PC-3 (cell line): ENCODE measurements at regions not wholly inside any gene's neighbourhood (a gene's known extent, or its start where the extent isn't known, plus 50 kb on each side); places are given as distances from the start of the nearest gene placed in this dataset.

Source experiments
- ATAC-seq: fragments of 200-7000 bp; cut with Tn5 transposase; 2 replicates; pipeline ENCODE4 v1.9.1; 2020; ENCODE audit warnings: mild to moderate bottlenecking, moderate library complexity
- BruUV-seq: library from RNA; stranded (reverse); fragments of 400-500 nt; replicated peaks from 2 replicates; lab custom pipeline; 2021; lab: Mats Ljungman, UMichigan
- CTCF ChIA-PET: fragments of 300-600 bp; sonication (Branson Sonifier 250); formaldehyde crosslinking; loops from one replicate; lab custom pipeline; 2022; ENCODE audit warnings: antibody characterized with exemption; lab: Charles Lee
- POLR2A ChIA-PET: fragments of 300-600 bp; sonication (Branson Sonifier 250); formaldehyde crosslinking; loops from one replicate; lab custom pipeline; 2022; ENCODE audit warnings: antibody characterized with exemption; ENCODE audit not compliant: unreplicated experiment; lab: Charles Lee
- DNase-seq: peaks from one replicate; pipeline ENCODE4 v3.0.0-alpha.2; 2015
- H2AFZ ChIP-seq: fragments of 300-600 bp; sonication (generic); 2 replicates; pipeline ENCODE4 v1.6.0; 2016; ENCODE audit warnings: antibody characterized with exemption, low read length
- H3F3A ChIP-seq: fragments of 300-600 bp; sonication (generic); one replicate; pipeline ENCODE4 v1.6.0; 2017; ENCODE audit warnings: antibody characterized with exemption, low read length, control low read depth, mild to moderate bottlenecking; ENCODE audit not compliant: unreplicated experiment
- H3K27ac ChIP-seq: fragments of 300-600 bp; sonication (generic); 2 replicates; pipeline ENCODE4 v1.5.1; 2016; ENCODE audit warnings: mild to moderate bottlenecking, low read length
- H3K27me3 ChIP-seq: fragments of 300-600 bp; sonication (generic); 2 replicates; pipeline ENCODE4 v1.6.1; 2016; ENCODE audit warnings: low read length, mixed read lengths
- H3K36me3 ChIP-seq: fragments of 300-600 bp; sonication (generic); 2 replicates; pipeline ENCODE4 v1.6.1; 2016; ENCODE audit warnings: low read depth, mixed run types, low read length, mixed read lengths
- H3K4me1 ChIP-seq: fragments of 300-600 bp; sonication (generic); 2 replicates; pipeline ENCODE4 v1.5.1; 2016; ENCODE audit warnings: low read length; ENCODE audit not compliant: insufficient read depth
- H3K4me2 ChIP-seq: fragments of 300-600 bp; sonication (generic); 2 replicates; pipeline ENCODE4 v1.6.0; 2016; ENCODE audit warnings: low read length
- H3K4me3 ChIP-seq: fragments of 300-600 bp; sonication (generic); 2 replicates; pipeline ENCODE4 v1.5.1; 2016; ENCODE audit warnings: mild to moderate bottlenecking, low read length, mixed read lengths
- H3K79me2 ChIP-seq: fragments of 300-600 bp; sonication (generic); 2 replicates; pipeline ENCODE4 v1.6.1; 2017; ENCODE audit warnings: low read length, mixed read lengths
- H3K9ac ChIP-seq: fragments of 300-600 bp; sonication (generic); 2 replicates; pipeline ENCODE4 v1.6.0; 2016; ENCODE audit warnings: mild to moderate bottlenecking, low read length
- H3K9me2 ChIP-seq: fragments of 300-600 bp; sonication (generic); replicated peaks from 2 replicates; pipeline ENCODE4 v1.6.1; 2016; ENCODE audit warnings: mixed run types, low read length, mixed read lengths
- H3K9me3 ChIP-seq: fragments of 300-600 bp; sonication (generic); 2 replicates; pipeline ENCODE4 v1.6.1; 2016; ENCODE audit warnings: low read length, mixed read lengths
- H4K20me1 ChIP-seq: fragments of 300-600 bp; sonication (generic); 2 replicates; pipeline ENCODE4 v1.6.1; 2016; ENCODE audit warnings: low read length, mixed read lengths
- EZH2 ChIP-seq: fragments of 300-600 bp; sonication (generic); IDR thresholded peaks from one replicate; pipeline ENCODE4 v1.6.1; 2017; ENCODE audit warnings: antibody characterized with exemption, mild to moderate bottlenecking, low read length; ENCODE audit not compliant: unreplicated experiment
- EZH2phosphoT487 ChIP-seq: fragments of 300-600 bp; sonication (generic); IDR thresholded peaks from 2 replicates; pipeline ENCODE4 v1.6.1; 2018; ENCODE audit warnings: mild to moderate bottlenecking, antibody characterized with exemption, low read length, borderline replicate concordance
- intact Hi-C: fragments of 100-400 bp; cut with micrococcal nuclease; formaldehyde crosslinking; loops from 2 replicates; pipeline ENCODE4 v1.9.0; 2023
- TF ChIP-seq, protein P1 (sequence below): fragments of 300-600 bp; sonication (generic); conservative IDR thresholded peaks from 2 replicates; pipeline ENCODE4 v1.5.1; 2017; ENCODE audit warnings: antibody characterized with exemption, low read depth, mild to moderate bottlenecking, low read length

DNA sequence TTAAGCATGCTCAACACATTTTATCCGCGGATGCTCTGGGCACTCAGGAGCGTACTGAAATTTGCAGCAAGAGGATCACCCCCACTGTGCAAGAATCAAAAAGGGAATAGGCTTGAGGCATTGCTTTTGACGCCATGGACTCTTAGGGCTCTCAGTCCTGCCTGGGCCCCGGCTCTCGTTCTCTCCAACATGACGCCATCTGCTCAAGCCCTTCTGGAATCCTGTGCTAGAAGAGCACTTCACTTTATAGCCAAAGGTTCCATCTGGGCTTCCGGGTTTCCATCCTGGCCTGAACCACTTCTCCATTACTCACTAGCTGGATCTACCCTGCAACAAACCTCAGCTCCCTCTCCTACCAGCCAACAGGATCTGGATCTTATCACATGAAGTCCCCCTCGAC, 105.3 kb downstream of the FOXF2 start:
- Histone ChIP-seq H3K27ac (no peak overlapping the region), H3F3A (no peaks in the 10 kb centered on the region), H3K36me3 (no peaks in the 10 kb centered on the region), H2AFZ (no peak overlapping the region), H4K20me1 (no peaks in the 10 kb centered on the region), H3K9ac (no peak overlapping the region), H3K9me3 (no peaks in the 10 kb centered on the region), H3K9me2 (no peaks in the 10 kb centered on the region), H3K27me3 (no peaks in the 10 kb centered on the region), H3K4me3 (no peak overlapping the region), H3K4me1 (no peaks in the 10 kb centered on the region), H3K4me2 (no peak overlapping the region), H3K79me2 (no peaks in the 10 kb centered on the region)
- ChIA-PET CTCF (no interaction called here), POLR2A (no interaction called here)
- intact Hi-C loops = no loop called here
- ATAC-seq = no peak
- BruUV-seq = no TSS peak
- DNase-seq = no peak
- no peak for TF ChIP-seq EZH2phosphoT487
- TF ChIP-seq, protein P1, sequence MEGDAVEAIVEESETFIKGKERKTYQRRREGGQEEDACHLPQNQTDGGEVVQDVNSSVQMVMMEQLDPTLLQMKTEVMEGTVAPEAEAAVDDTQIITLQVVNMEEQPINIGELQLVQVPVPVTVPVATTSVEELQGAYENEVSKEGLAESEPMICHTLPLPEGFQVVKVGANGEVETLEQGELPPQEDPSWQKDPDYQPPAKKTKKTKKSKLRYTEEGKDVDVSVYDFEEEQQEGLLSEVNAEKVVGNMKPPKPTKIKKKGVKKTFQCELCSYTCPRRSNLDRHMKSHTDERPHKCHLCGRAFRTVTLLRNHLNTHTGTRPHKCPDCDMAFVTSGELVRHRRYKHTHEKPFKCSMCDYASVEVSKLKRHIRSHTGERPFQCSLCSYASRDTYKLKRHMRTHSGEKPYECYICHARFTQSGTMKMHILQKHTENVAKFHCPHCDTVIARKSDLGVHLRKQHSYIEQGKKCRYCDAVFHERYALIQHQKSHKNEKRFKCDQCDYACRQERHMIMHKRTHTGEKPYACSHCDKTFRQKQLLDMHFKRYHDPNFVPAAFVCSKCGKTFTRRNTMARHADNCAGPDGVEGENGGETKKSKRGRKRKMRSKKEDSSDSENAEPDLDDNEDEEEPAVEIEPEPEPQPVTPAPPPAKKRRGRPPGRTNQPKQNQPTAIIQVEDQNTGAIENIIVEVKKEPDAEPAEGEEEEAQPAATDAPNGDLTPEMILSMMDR = no peak

GRCh38 chr6:1495344-1495743, 106.0 kb downstream of the FOXF2 start:
- Histone ChIP-seq H3F3A (no peaks in the 10 kb centered on the region), H3K9ac (no peak overlapping the region), H3K9me2 (no peaks in the 10 kb centered on the region), H3K4me2 (no peak overlapping the region), H3K9me3 (no peaks in the 10 kb centered on the region), H3K27me3 (no peaks in the 10 kb centered on the region), H3K79me2 (no peaks in the 10 kb centered on the region), H3K4me1 (no peaks in the 10 kb centered on the region), H3K36me3 (no peaks in the 10 kb centered on the region), H2AFZ (no peak overlapping the region), H4K20me1 (no peaks in the 10 kb centered on the region), H3K27ac (no peak overlapping the region), H3K4me3 (no peak overlapping the region)
- no TSS peak for BruUV-seq
- ATAC-seq = no peak
- intact Hi-C loops = no loop called here
- POLR2A ChIA-PET = no interaction called here
- CTCF ChIA-PET = no interaction called here
- no peak for DNase-seq
- TF ChIP-seq, protein P1 = no peak
- TF ChIP-seq EZH2 (no peak), EZH2phosphoT487 (no peak)

DNA sequence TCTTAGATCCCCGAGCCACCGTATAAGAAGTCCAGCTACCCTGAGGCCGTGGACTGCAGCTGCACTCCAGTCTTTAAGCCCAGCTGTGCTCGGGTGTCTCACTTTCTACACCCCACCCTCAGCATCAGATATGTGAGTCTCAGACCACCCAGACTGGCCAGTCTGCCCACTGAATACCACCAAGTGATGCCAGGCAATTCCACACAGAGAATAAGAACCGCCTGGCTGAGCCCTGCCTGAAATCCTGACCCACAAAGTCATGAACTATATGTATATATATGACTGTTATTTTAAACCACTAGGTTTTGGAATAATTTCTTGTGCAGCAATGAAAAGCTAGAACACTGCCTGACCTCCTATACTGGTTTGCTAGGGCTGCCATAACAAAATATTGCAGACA, 106.7 kb downstream of the FOXF2 start:
- Histone ChIP-seq H3K36me3 (no peaks in the 10 kb centered on the region), H3K27me3 (no peaks in the 10 kb centered on the region), H3K4me1 (no peaks in the 10 kb centered on the region), H3K27ac (no peak overlapping the region), H3K9me2 (no peaks in the 10 kb centered on the region), H3F3A (no peaks in the 10 kb centered on the region), H3K9me3 (no peaks in the 10 kb centered on the region), H3K9ac (no peak overlapping the region), H2AFZ (no peak overlapping the region), H3K79me2 (no peaks in the 10 kb centered on the region), H3K4me2 (no peak overlapping the region), H4K20me1 (no peaks in the 10 kb centered on the region), H3K4me3 (no peak overlapping the region)
- no peak for TF ChIP-seq EZH2phosphoT487
- no peak for TF ChIP-seq EZH2
- TF ChIP-seq, protein P1 = no peak
- ATAC-seq (no peak), DNase-seq (no peak)
- no TSS peak for BruUV-seq
- POLR2A ChIA-PET = no interaction called here
- CTCF ChIA-PET = no interaction called here
- intact Hi-C loops = no loop called here
